WERI-Rb-1 (cell line): ENCODE measurements at regions not wholly inside any gene's neighbourhood (a gene's known extent, or its start where the extent isn't known, plus 50 kb on each side); places are given as distances from the start of the nearest gene placed in this dataset.
"Not testable (repeated sequence)": the region's sequence is repeated elsewhere in the genome, so short reads cannot be mapped to it uniquely, and the experiment has no call there.

Experiments used
- DNase-seq: peaks from one replicate; pipeline ENCODE4 v3.0.0-alpha.2; 2020
- H3K27ac ChIP-seq: fragments of 250-450 bp; sonication (Bioruptor Pico); 2 replicates; pipeline ENCODE4 v1.5.1; 2020; ENCODE audit warnings: mild to moderate bottlenecking, moderate library complexity
- H3K27me3 ChIP-seq: fragments of 250-450 bp; sonication (Bioruptor Pico); 2 replicates; pipeline ENCODE4 v1.5.1; 2021; ENCODE audit warnings: mild to moderate bottlenecking, low read depth, moderate library complexity; ENCODE audit not compliant: insufficient read depth, severe bottlenecking
- H3K36me3 ChIP-seq: fragments of 250-450 bp; sonication (Bioruptor Pico); 2 replicates; pipeline ENCODE4 v1.5.1; 2020; ENCODE audit warnings: mild to moderate bottlenecking, moderate library complexity
- H3K4me3 ChIP-seq: 2 replicates; pipeline ENCODE4 v1.5.1; 2011; ENCODE audit warnings: low read depth, mild to moderate bottlenecking, control low read depth, low read length
- H3K9me3 ChIP-seq: fragments of 250-450 bp; sonication (Bioruptor Pico); 2 replicates; pipeline ENCODE4 v1.5.1; 2021; ENCODE audit warnings: mild to moderate bottlenecking, moderate library complexity; ENCODE audit not compliant: severe bottlenecking
- TF ChIP-seq, protein P1 (sequence below): IDR thresholded peaks from 2 replicates; pipeline ENCODE4 v1.5.1; 2011; ENCODE audit warnings: low read depth, mild to moderate bottlenecking, control low read depth, inconsistent platforms, low read length

DNA sequence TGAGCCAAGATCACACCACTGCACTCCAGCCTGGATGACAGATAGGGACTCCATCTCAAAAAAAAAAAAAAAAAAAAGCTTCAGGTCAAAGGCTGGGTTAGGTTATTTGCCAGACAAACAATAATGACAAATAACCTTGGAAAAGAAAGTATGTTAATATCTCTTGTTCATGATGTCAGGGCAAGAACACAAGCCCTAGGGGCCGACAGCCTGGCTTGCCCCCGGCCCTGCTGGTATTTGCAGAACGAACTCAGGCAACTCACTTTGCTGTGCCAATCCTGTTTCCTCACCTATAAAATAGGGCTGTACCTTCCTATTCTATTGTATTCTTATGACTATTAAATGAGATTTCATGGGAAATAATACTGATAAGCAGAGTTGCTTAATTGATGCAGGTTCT is 75.4 kb upstream of the CDC42EP3 start:
- Histone ChIP-seq H3K4me3 (no peak overlapping the region), H3K36me3 (no peaks in the 10 kb centered on the region), H3K27ac (no peak overlapping the region), H3K27me3 (no peaks in the 10 kb centered on the region), H3K9me3 (no peaks in the 10 kb centered on the region)
- TF ChIP-seq, protein P1, sequence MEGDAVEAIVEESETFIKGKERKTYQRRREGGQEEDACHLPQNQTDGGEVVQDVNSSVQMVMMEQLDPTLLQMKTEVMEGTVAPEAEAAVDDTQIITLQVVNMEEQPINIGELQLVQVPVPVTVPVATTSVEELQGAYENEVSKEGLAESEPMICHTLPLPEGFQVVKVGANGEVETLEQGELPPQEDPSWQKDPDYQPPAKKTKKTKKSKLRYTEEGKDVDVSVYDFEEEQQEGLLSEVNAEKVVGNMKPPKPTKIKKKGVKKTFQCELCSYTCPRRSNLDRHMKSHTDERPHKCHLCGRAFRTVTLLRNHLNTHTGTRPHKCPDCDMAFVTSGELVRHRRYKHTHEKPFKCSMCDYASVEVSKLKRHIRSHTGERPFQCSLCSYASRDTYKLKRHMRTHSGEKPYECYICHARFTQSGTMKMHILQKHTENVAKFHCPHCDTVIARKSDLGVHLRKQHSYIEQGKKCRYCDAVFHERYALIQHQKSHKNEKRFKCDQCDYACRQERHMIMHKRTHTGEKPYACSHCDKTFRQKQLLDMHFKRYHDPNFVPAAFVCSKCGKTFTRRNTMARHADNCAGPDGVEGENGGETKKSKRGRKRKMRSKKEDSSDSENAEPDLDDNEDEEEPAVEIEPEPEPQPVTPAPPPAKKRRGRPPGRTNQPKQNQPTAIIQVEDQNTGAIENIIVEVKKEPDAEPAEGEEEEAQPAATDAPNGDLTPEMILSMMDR: no peak
- no peak for DNase-seq

DNA sequence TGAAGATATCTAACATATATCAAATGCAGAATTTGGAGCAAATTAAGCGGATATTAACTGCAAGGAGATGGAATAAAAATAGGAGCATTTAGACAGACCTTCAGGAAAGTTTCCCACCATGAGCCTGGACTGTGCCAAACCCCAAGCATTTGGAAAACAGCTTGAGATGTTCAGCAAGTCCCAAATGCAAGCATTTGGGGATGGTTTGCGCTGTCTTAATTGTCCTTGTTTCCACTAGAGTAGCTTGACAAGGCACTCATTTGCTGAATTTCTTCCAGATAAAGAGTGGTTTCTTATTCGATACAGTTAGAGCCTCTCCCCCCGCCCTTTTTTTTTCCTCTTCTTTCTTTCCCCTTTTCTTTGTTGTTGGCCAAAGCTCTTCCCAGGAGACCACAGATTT is 77.1 kb upstream of the CDC42EP3 start:
- no peak for DNase-seq
- H3K36me3 ChIP-seq: no peaks in the 10 kb centered on the region
- H3K27ac ChIP-seq: no peak overlapping the region
- no peaks in the 10 kb centered on the region for H3K9me3 ChIP-seq
- TF ChIP-seq, protein P1: no peak
- H3K4me3 ChIP-seq: no peak overlapping the region
- no peaks in the 10 kb centered on the region for H3K27me3 ChIP-seq

DNA sequence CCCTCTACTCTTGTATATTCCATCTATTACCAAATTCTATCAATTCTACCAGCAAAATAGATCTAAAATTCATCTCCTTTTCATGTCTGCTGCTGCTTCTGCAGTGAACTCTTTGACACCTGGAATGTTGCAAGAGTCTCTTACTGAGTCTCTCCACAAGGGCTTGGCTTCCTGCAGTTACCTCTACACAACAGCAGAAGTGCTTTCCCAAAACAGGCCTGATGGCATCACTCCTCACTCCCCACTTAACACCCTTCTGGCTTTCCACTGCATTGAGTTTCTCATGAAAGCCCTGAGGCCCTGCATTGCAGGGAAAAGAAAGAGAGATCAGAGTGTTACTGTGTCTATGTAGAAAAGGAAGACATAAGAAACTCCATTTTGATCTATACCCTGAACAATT is 78.8 kb upstream of the CDC42EP3 start:
- not testable (repeated sequence) for H3K27me3 ChIP-seq, H3K36me3 ChIP-seq, H3K4me3 ChIP-seq, H3K27ac ChIP-seq, H3K9me3 ChIP-seq, DNase-seq

DNA sequence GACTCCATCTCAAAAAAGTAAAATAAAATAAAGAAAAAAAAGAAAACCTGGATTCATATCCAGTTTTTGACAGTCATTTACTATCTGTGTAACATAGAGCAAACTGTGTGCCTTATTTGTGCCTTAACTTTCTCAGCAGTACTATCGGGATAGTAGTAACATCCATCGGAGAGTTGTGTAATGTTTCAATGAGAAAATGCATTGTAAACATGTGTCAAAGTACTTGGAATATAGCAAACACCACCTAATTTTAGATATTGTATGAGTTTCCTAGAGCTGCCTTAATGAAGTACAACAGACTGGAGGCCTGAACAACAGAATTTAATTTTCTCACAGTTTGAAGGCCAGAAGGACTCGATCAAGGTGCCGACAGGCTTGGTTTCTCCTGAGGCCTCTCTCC is 81.3 kb upstream of the CDC42EP3 start:
- no peaks in the 10 kb centered on the region for H3K36me3 ChIP-seq
- no peak for DNase-seq
- H3K4me3 ChIP-seq: no peak overlapping the region
- H3K27me3 ChIP-seq: no peaks in the 10 kb centered on the region
- no peak overlapping the region for H3K27ac ChIP-seq
- no peaks in the 10 kb centered on the region for H3K9me3 ChIP-seq
- TF ChIP-seq, protein P1: no peak

GRCh38 chr2:37753758-37754157 is 82.3 kb upstream of the CDC42EP3 start:
- Histone ChIP-seq H3K36me3 (no peaks in the 10 kb centered on the region), H3K27me3 (no peaks in the 10 kb centered on the region), H3K9me3 (no peaks in the 10 kb centered on the region), H3K27ac (no peak overlapping the region), H3K4me3 (no peak overlapping the region)
- DNase-seq: no peak
- TF ChIP-seq, protein P1: no peak

- not testable (repeated sequence) for H3K36me3 ChIP-seq, H3K27me3 ChIP-seq, H3K9me3 ChIP-seq, H3K4me3 ChIP-seq, H3K27ac ChIP-seq, DNase-seq
These were observed 84.6 kb upstream of the CDC42EP3 start for GRCh38 chr2:37755961-37756559.

- H3K27me3 ChIP-seq, H3K27ac ChIP-seq, H3K9me3 ChIP-seq, DNase-seq, H3K36me3 ChIP-seq, H3K4me3 ChIP-seq: not testable (repeated sequence)
These were observed 86.0 kb upstream of the CDC42EP3 start for GRCh38 chr2:37757456-37757855.

DNA sequence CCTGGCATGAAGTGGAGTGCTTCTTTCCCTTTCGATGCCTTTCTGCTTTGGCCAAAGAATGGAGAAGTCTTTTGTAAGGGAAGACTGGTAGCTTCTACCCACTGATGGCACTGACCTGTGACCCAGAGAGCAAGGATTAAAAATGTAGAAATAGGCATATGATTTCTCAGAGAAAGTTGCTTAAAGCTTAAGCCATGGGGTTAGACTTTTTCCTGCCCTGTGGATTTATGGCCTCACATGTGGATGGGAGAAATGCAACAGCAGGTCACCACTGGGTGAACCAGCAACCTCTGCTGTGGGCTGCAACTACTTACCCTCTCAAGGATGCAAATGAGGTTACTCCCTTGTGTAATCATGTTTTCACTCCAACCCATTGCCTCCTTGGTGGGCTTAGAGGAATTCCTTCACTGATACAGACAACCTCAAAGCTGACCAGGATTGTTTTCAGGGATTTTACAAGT is 86.7 kb upstream of the CDC42EP3 start:
- H3K27me3 ChIP-seq, H3K9me3 ChIP-seq, H3K27ac ChIP-seq, H3K36me3 ChIP-seq, DNase-seq, H3K4me3 ChIP-seq: not testable (repeated sequence)

DNA sequence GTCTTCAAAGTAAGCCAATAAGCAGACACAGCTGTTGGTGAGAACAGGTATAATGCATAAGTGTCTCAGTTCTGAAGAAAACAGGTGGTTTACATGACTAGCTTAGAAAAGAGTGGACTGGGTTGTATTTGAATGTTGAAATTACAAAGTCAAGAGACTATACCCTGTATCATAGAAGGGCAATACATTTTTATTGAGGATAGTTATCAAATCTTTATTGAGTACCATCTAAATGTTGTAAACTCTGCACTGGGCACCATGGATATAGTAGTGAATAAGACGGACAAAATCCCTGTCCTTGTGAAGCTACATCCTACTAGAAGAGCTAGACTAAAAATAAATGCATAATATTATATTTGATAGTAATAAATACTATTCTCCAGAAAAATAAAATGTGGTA is 88.5 kb upstream of the CDC42EP3 start:
- H3K4me3 ChIP-seq, H3K27ac ChIP-seq, H3K27me3 ChIP-seq, H3K9me3 ChIP-seq, H3K36me3 ChIP-seq, DNase-seq: not testable (repeated sequence)
